ENCODE measurements at regions not wholly inside any gene's neighbourhood (a gene's known extent, or its start where the extent isn't known, plus 50 kb on each side); places are given as distances from the start of the nearest gene placed in this dataset.
"Not testable (repeated sequence)": the region's sequence is repeated elsewhere in the genome, so short reads cannot be mapped to it uniquely, and the experiment has no call there.

- Histone ChIP-seq H3K36me3 (ENCODE audit: control insufficient read depth, insufficient read depth, low read length) (no peaks in the 10 kb centered on the region), H3K4me3 (ENCODE audit: low read length) (no peak overlapping the region), H3K18ac (ENCODE audit: low read length) (no peak overlapping the region), H3K4ac (ENCODE audit: low read depth, low read length) (no peak overlapping the region), H3K56ac (ENCODE audit: low read length) (no peak overlapping the region), H3K79me1 (ENCODE audit: low read length) (no peaks in the 10 kb centered on the region), H2BK5ac (ENCODE audit: low read length) (no peak overlapping the region), H3K79me2 (ENCODE audit: control insufficient read depth, insufficient read depth, low read length) (no peaks in the 10 kb centered on the region), H3K27me3 (ENCODE audit: insufficient read depth, low read length, poor library complexity) (no peaks in the 10 kb centered on the region), H2AK5ac (ENCODE audit: low read length) (no peak overlapping the region), H3K4me1 (ENCODE audit: control insufficient read depth, low read depth, low read length) (no peaks in the 10 kb centered on the region), H2BK120ac (ENCODE audit: low read depth, low read length) (no peak overlapping the region), H3K23ac (ENCODE audit: low read length) (no peak overlapping the region), H3K4me2 (ENCODE audit: low read length) (no peak overlapping the region), H3K9ac (ENCODE audit: low read length) (no peak overlapping the region), H2BK15ac (replicated peaks; ENCODE audit: low read depth) (no peak overlapping the region), H3K27ac (ENCODE audit: low read depth, low read length) (no peak overlapping the region), H4K5ac (ENCODE audit: low read length) (no peak overlapping the region), H4K8ac (ENCODE audit: low read depth, low read length) (no peak overlapping the region)
- no peak for DNase-seq
- WGBS (ENCODE audit: extremely low coverage, insufficient coverage, low lambda C conversion rate) = no CpG with 5 or more reads among the region's 8 CpGs
Observed at GRCh38 chr13:30529085-30529834, 63.5 kb upstream of the HMGB1 start.

- Histone ChIP-seq H2BK15ac (replicated peaks; ENCODE audit: low read depth) (no peak overlapping the region), H3K4me1 (ENCODE audit: control insufficient read depth, low read depth, low read length) (no peaks in the 10 kb centered on the region), H4K8ac (ENCODE audit: low read depth, low read length) (no peak overlapping the region), H3K4ac (ENCODE audit: low read depth, low read length) (no peak overlapping the region), H3K4me2 (ENCODE audit: low read length) (no peak overlapping the region), H3K9ac (ENCODE audit: low read length) (no peak overlapping the region), H3K18ac (ENCODE audit: low read length) (no peak overlapping the region), H3K79me2 (ENCODE audit: control insufficient read depth, insufficient read depth, low read length) (no peaks in the 10 kb centered on the region), H3K79me1 (ENCODE audit: low read length) (no peaks in the 10 kb centered on the region), H3K27me3 (ENCODE audit: insufficient read depth, low read length, poor library complexity) (no peaks in the 10 kb centered on the region), H3K27ac (ENCODE audit: low read depth, low read length) (no peak overlapping the region), H3K23ac (ENCODE audit: low read length) (no peak overlapping the region), H2BK120ac (ENCODE audit: low read depth, low read length) (no peak overlapping the region), H2AK5ac (ENCODE audit: low read length) (no peak overlapping the region), H3K36me3 (ENCODE audit: control insufficient read depth, insufficient read depth, low read length) (no peaks in the 10 kb centered on the region), H3K4me3 (ENCODE audit: low read length) (no peak overlapping the region), H4K5ac (ENCODE audit: low read length) (no peak overlapping the region), H2BK5ac (ENCODE audit: low read length) (no peak overlapping the region), H3K56ac (ENCODE audit: low read length) (no peak overlapping the region)
- DNase-seq = no peak
- no CpG with 5 or more reads among the region's 2 CpGs for WGBS (ENCODE audit: extremely low coverage, insufficient coverage, low lambda C conversion rate)
Observed at GRCh38 chr13:30535046-30535445, 69.3 kb upstream of the HMGB1 start.

GRCh38 chr13:30545320-30545719 lies 72.4 kb upstream of the USPL1 start:
- no peaks in the 10 kb centered on the region for H3K4me1 ChIP-seq (ENCODE audit: control insufficient read depth, low read depth, low read length)

GRCh38 chr13:30548046-30548445 lies 69.7 kb upstream of the USPL1 start:
- not testable (repeated sequence) for DNase-seq; H3K36me3 ChIP-seq (ENCODE audit: control insufficient read depth, insufficient read depth, low read length); H3K18ac ChIP-seq (ENCODE audit: low read length); H2BK15ac ChIP-seq (replicated peaks; ENCODE audit: low read depth); H3K56ac ChIP-seq (ENCODE audit: low read length); H3K4me2 ChIP-seq (ENCODE audit: low read length); H3K23ac ChIP-seq (ENCODE audit: low read length); H2BK120ac ChIP-seq (ENCODE audit: low read depth, low read length); H3K79me2 ChIP-seq (ENCODE audit: control insufficient read depth, insufficient read depth, low read length); H3K27me3 ChIP-seq (ENCODE audit: insufficient read depth, low read length, poor library complexity); H4K8ac ChIP-seq (ENCODE audit: low read depth, low read length); H3K9ac ChIP-seq (ENCODE audit: low read length); H2BK5ac ChIP-seq (ENCODE audit: low read length); H2AK5ac ChIP-seq (ENCODE audit: low read length); H3K4ac ChIP-seq (ENCODE audit: low read depth, low read length); H3K27ac ChIP-seq (ENCODE audit: low read depth, low read length); H3K4me3 ChIP-seq (ENCODE audit: low read length); H4K5ac ChIP-seq (ENCODE audit: low read length); H3K79me1 ChIP-seq (ENCODE audit: low read length); H3K4me1 ChIP-seq (ENCODE audit: control insufficient read depth, low read depth, low read length)
- WGBS (ENCODE audit: extremely low coverage, insufficient coverage, low lambda C conversion rate) = no CpG with 5 or more reads among the region's 5 CpGs

More at GRCh38 chr13:30545320-30545719, 72.4 kb upstream of the USPL1 start:
- H4K8ac ChIP-seq (ENCODE audit: low read depth, low read length) = no peak overlapping the region
- H2BK15ac ChIP-seq (replicated peaks; ENCODE audit: low read depth) = no peak overlapping the region
- H3K4ac ChIP-seq (ENCODE audit: low read depth, low read length) = no peak overlapping the region
- H3K27me3 ChIP-seq (ENCODE audit: insufficient read depth, low read length, poor library complexity) = no peaks in the 10 kb centered on the region
- H3K27ac ChIP-seq (ENCODE audit: low read depth, low read length) = no peak overlapping the region
- H3K9ac ChIP-seq (ENCODE audit: low read length) = no peak overlapping the region
- no peak overlapping the region for H3K23ac ChIP-seq (ENCODE audit: low read length)
- no peak overlapping the region for H4K5ac ChIP-seq (ENCODE audit: low read length)
- no peak overlapping the region for H3K56ac ChIP-seq (ENCODE audit: low read length)
- no peak overlapping the region for H2AK5ac ChIP-seq (ENCODE audit: low read length)
- H3K79me1 ChIP-seq (ENCODE audit: low read length) = no peaks in the 10 kb centered on the region
- no peak overlapping the region for H2BK5ac ChIP-seq (ENCODE audit: low read length)
- H3K4me2 ChIP-seq (ENCODE audit: low read length) = no peak overlapping the region
- H3K18ac ChIP-seq (ENCODE audit: low read length) = no peak overlapping the region
- no peak overlapping the region for H3K4me3 ChIP-seq (ENCODE audit: low read length)
- no peak for DNase-seq
- WGBS (ENCODE audit: extremely low coverage, insufficient coverage, low lambda C conversion rate) = no CpG with 5 or more reads among the region's 2 CpGs
- no peaks in the 10 kb centered on the region for H3K79me2 ChIP-seq (ENCODE audit: control insufficient read depth, insufficient read depth, low read length)
- H3K36me3 ChIP-seq (ENCODE audit: control insufficient read depth, insufficient read depth, low read length) = no peaks in the 10 kb centered on the region
- no peak overlapping the region for H2BK120ac ChIP-seq (ENCODE audit: low read depth, low read length)

- Histone ChIP-seq H4K8ac (ENCODE audit: low read depth, low read length) (no peak overlapping the region), H3K27me3 (ENCODE audit: insufficient read depth, low read length, poor library complexity) (no peaks in the 10 kb centered on the region), H3K36me3 (ENCODE audit: control insufficient read depth, insufficient read depth, low read length) (no peaks in the 10 kb centered on the region), H2BK120ac (ENCODE audit: low read depth, low read length) (no peak overlapping the region), H3K79me2 (ENCODE audit: control insufficient read depth, insufficient read depth, low read length) (no peaks in the 10 kb centered on the region), H3K4me2 (ENCODE audit: low read length) (no peak overlapping the region), H3K27ac (ENCODE audit: low read depth, low read length) (no peak overlapping the region), H3K18ac (ENCODE audit: low read length) (no peak overlapping the region), H2BK5ac (ENCODE audit: low read length) (no peak overlapping the region), H3K23ac (ENCODE audit: low read length) (no peak overlapping the region), H2BK15ac (replicated peaks; ENCODE audit: low read depth) (no peak overlapping the region), H3K4ac (ENCODE audit: low read depth, low read length) (no peak overlapping the region), H3K4me1 (ENCODE audit: control insufficient read depth, low read depth, low read length) (no peaks in the 10 kb centered on the region), H2AK5ac (ENCODE audit: low read length) (no peak overlapping the region), H3K56ac (ENCODE audit: low read length) (no peak overlapping the region), H4K5ac (ENCODE audit: low read length) (no peak overlapping the region), H3K79me1 (ENCODE audit: low read length) (no peaks in the 10 kb centered on the region), H3K9ac (ENCODE audit: low read length) (no peak overlapping the region), H3K4me3 (ENCODE audit: low read length) (no peak overlapping the region)
- no CpG with 5 or more reads among the region's 2 CpGs for WGBS (ENCODE audit: extremely low coverage, insufficient coverage, low lambda C conversion rate)
- DNase-seq = peak; percentile 64
Observed at GRCh38 chr13:30551189-30551588, 66.5 kb upstream of the USPL1 start.

GRCh38 chr13:30552567-30552966 lies 65.2 kb upstream of the USPL1 start:
- H3K23ac ChIP-seq (ENCODE audit: low read length) = no peak overlapping the region
- H3K18ac ChIP-seq (ENCODE audit: low read length) = no peak overlapping the region
- H3K27me3 ChIP-seq (ENCODE audit: insufficient read depth, low read length, poor library complexity) = no peaks in the 10 kb centered on the region
- H4K5ac ChIP-seq (ENCODE audit: low read length) = no peak overlapping the region
- WGBS (ENCODE audit: extremely low coverage, insufficient coverage, low lambda C conversion rate) = no CpG with 5 or more reads among the region's 4 CpGs
- H3K4ac ChIP-seq (ENCODE audit: low read depth, low read length) = no peak overlapping the region
- H3K9ac ChIP-seq (ENCODE audit: low read length) = no peak overlapping the region
- no peaks in the 10 kb centered on the region for H3K4me1 ChIP-seq (ENCODE audit: control insufficient read depth, low read depth, low read length)
- no peak for DNase-seq
- no peak overlapping the region for H3K56ac ChIP-seq (ENCODE audit: low read length)
- H3K27ac ChIP-seq (ENCODE audit: low read depth, low read length) = no peak overlapping the region
- no peak overlapping the region for H2BK120ac ChIP-seq (ENCODE audit: low read depth, low read length)
- no peak overlapping the region for H4K8ac ChIP-seq (ENCODE audit: low read depth, low read length)
- H2AK5ac ChIP-seq (ENCODE audit: low read length) = no peak overlapping the region
- H2BK15ac ChIP-seq (replicated peaks; ENCODE audit: low read depth) = no peak overlapping the region
- H3K79me1 ChIP-seq (ENCODE audit: low read length) = no peaks in the 10 kb centered on the region
- no peaks in the 10 kb centered on the region for H3K36me3 ChIP-seq (ENCODE audit: control insufficient read depth, insufficient read depth, low read length)
- H3K79me2 ChIP-seq (ENCODE audit: control insufficient read depth, insufficient read depth, low read length) = no peaks in the 10 kb centered on the region
- no peak overlapping the region for H3K4me2 ChIP-seq (ENCODE audit: low read length)
- no peak overlapping the region for H3K4me3 ChIP-seq (ENCODE audit: low read length)
- no peak overlapping the region for H2BK5ac ChIP-seq (ENCODE audit: low read length)
